GM12801 (cell line): ENCODE measurements at regions not wholly inside any gene's neighbourhood (a gene's known extent, or its start where the extent isn't known, plus 50 kb on each side); places are given as distances from the start of the nearest gene placed in this dataset.

ENCODE experiments used
- TF ChIP-seq, protein P1 (sequence below): IDR thresholded peaks from one replicate; pipeline ENCODE4 v1.5.1; 2011; ENCODE audit warnings: control low read depth; ENCODE audit not compliant: insufficient read length; ENCODE audit errors: extremely low read depth

DNA sequence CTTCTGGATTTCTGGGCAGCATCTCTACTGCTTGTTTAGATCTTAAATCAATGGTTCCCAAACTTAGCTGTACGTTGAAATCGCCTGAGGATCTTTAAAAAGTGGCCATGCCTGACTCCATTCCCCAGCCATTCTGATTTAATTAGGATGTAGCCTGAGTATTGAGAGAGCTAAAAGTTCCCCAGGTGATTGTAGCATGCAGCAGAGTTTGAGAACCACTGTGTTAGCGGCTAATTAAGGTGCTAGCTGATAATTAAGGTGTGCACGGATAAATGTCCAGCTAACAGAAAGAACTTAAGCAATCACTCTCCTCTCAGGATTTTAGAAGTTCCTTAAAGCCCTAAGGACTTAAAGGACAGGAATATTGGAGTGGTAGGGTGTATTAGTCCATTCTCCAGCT lies 89.1 kb downstream of the NMUR2 start:
- TF ChIP-seq, protein P1, sequence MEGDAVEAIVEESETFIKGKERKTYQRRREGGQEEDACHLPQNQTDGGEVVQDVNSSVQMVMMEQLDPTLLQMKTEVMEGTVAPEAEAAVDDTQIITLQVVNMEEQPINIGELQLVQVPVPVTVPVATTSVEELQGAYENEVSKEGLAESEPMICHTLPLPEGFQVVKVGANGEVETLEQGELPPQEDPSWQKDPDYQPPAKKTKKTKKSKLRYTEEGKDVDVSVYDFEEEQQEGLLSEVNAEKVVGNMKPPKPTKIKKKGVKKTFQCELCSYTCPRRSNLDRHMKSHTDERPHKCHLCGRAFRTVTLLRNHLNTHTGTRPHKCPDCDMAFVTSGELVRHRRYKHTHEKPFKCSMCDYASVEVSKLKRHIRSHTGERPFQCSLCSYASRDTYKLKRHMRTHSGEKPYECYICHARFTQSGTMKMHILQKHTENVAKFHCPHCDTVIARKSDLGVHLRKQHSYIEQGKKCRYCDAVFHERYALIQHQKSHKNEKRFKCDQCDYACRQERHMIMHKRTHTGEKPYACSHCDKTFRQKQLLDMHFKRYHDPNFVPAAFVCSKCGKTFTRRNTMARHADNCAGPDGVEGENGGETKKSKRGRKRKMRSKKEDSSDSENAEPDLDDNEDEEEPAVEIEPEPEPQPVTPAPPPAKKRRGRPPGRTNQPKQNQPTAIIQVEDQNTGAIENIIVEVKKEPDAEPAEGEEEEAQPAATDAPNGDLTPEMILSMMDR = no peak

DNA sequence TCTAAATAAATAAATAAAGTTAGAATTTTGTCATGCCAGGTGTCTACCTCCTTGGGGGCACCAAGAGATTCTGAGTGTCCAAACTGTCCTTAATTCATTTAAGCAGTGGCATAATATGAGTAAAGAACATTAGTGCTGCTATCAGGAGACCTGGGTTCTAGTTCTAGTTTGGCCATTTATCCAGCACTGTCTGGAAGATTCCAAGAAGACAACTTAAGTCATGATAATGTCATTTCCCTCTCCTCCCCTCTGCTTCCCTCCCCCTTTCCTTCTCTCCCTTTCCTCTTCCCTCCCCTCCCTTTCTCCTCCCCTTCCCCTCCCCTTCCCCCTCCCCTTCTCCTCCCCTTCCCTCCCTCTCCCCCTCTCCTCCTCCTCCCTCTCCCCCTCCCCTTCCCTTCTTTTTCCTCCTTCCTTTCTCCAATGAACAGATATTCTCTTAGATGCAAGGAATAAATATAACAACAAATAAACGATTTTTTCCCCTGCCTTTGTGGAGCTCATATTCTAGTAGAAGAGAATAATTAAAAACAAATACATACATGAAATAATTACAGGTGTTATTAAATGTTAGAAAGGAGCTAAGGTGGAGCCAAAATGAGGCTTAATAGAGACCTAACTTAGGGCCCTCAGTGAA lies 90.8 kb downstream of the NMUR2 start:
- TF ChIP-seq, protein P1 = no peak

DNA sequence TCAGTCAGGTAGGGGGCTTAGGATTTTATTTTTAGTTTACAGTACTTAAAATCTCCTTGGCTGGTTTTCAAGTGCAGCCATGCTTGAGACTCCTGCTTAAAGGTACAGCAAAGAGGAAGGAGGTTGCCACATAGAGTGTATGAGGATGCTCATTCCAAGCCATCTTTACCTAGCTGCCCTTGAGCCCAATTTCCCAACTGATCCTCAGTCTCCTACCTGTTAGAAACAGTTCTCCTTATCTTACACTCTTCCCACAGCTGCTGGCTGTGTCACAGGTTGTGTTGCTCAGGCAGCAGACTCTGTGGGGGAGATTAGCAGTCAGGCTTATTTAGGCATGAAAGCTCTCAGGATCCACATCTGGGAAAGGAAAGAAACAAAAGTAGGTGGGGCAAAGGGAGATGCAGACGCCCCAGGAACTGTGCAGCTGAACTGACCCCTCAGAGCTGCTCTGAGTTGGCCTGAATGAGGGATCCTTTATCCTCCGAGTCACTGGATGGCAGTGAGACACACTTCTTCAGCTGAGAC lies 95.1 kb downstream of the NMUR2 start:
- TF ChIP-seq, protein P1 = no peak

DNA sequence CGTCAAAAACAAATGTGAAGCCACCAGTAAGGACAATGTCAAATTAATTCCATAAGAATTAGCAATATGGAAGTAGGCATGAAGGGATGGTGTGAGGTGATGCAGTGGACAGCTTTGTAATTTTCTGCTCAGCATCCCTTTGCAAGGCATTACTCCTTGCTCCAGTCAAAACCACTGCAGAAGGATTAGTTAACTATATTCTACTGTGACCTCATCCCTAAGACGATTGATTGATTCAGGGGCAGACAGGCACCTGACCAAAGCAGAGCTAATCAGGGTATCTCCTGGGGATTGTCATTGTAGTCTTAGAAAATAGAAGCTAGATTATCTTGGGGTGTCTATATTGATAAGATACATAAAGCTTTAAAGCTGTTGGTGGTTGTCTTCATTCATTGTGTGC lies 98.7 kb downstream of the NMUR2 start:
- TF ChIP-seq, protein P1 = no peak

DNA sequence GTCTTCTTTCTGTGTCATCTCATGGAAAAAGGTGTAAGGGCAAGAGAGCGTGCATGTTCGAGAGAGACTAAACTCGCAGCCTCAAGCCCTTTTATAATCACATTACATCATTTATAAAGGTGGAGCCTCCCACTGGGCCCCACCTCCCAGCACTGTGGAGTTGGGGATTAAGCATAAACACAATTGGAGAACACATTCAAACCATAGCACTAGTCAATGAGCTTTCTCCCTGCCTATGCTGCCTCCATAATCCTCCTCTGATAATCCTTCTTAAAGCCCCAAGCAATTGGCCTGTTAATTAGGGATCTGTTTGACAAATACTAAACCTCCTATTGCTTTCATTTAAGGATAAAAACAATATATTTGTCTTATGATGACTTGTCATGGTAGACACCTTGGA lies 99.6 kb downstream of the NMUR2 start:
- TF ChIP-seq, protein P1 = no peak

DNA sequence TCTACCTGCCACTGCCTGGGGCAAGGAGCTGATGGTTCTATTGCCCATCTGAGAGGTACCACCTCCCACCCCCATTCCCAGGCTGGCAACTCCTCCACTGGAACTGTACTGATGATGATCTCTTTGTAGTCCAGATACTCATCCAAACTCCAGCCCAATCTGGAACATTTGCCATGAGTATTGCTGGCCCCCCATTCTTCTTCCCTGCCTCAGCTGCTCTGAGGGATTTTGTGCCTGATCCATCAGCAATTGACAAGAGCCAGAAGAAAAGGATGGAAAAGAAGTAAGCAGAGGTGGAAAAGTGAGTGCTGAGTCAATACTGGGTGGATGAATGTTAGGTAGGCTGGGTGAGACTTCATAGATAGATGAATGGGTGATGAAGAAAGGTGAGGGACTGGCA lies 101.2 kb downstream of the NMUR2 start:
- TF ChIP-seq, protein P1 = no peak

DNA sequence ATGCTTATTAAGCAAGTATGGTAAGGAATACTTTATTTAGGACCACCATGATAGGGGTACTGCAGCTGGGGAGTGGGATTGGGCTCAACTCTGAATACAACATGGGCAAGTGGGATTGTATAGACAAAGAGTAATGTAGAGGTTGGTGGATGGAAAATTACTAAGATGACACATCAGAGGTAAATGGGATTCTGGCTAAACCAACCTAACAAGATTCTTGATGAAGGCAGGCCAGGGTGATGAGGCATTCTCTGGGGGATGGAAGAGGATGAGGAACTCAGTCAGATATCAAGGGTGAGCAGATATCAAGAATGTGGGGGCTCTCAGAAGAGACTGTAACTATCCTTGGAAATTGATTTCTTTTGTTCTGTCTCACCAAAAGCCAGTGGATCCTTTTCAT lies 107.2 kb downstream of the NMUR2 start:
- TF ChIP-seq, protein P1 = no peak
